K562 (cell line): ENCODE measurements at regions not wholly inside any gene's neighbourhood (a gene's known extent, or its start where the extent isn't known, plus 50 kb on each side); places are given as distances from the start of the nearest gene placed in this dataset.

Source experiments
- ATAC-seq: fragments of 200-7000 bp; cut with Tn5 transposase; 3 replicates; pipeline ENCODE4 v1.9.1; 2020; ENCODE audit warnings: moderate library complexity
- BruUV-seq: library from RNA; stranded (reverse); fragments of 400-500 nt; replicated peaks from 2 replicates; lab custom pipeline; 2021; lab: Mats Ljungman, UMichigan
- CTCF ChIA-PET: fragments of 300-600 bp; formaldehyde crosslinking; extraction: SDS; loops from one replicate; lab custom pipeline; 2021; ENCODE audit warnings: low intra/inter-chr PET ratio; lab: Yijun Ruan, JAX
- POLR2A ChIA-PET: fragments of 300-600, 350-650 bp; sonication (Branson Sonifier 250); formaldehyde crosslinking; extraction: SDS; loops from one replicate; lab custom pipeline; 2021; ENCODE audit warnings: antibody characterized with exemption, inconsistent platforms; lab: Yijun Ruan, JAX
- DNase-seq, 4 experiments: peaks; one replicate each; pipeline versions ENCODE4 v3.0.0 to v3.0.0-alpha.2; 2011 to 2018; ENCODE audit warnings: low spot score in 3 of 4, mixed read lengths in 3 of 4; ENCODE audit errors: extremely low read depth in 1 of 4
- FAIRE-seq: peaks from 2 replicates; lab custom pipeline; 2011; peaks lifted over from hg19 to GRCh38; lab: Jason Lieb, UNC
- H2AFZ ChIP-seq: 2 replicates; pipeline ENCODE4 v1.6.0; 2011; ENCODE audit warnings: low read depth, low read length, control low read depth, inconsistent platforms
- H3K27ac ChIP-seq: fragments of 200-600 bp; 3 replicates; pipeline ENCODE4 v1.8.0; 2011; ENCODE audit warnings: low read depth, mild to moderate bottlenecking, control low read depth, inconsistent platforms, low read length, moderate library complexity, mixed read lengths; ENCODE audit errors: extremely low read depth
- H3K27me3 ChIP-seq, 2 experiments: fragments of 300-600 bp in 1 of 2; 2 replicates in 1 of 2; 3 replicates in 1 of 2; pipeline versions ENCODE4 v1.6.0 to v1.8.0; 2011; ENCODE audit warnings: inconsistent platforms in 2 of 2, low read length in 2 of 2, mild to moderate bottlenecking in 1 of 2, mixed read lengths in 1 of 2, moderate library complexity in 1 of 2; ENCODE audit not compliant: control insufficient read depth in 2 of 2, insufficient read depth in 2 of 2
- H3K36me3 ChIP-seq: fragments of 300-600 bp; 3 replicates; pipeline ENCODE4 v1.8.0; 2011; ENCODE audit warnings: mild to moderate bottlenecking, low read length, inconsistent platforms; ENCODE audit not compliant: control insufficient read depth, insufficient read depth
- H3K4me1 ChIP-seq, 2 experiments: fragments of 200-600 bp in 1 of 2; replicated peaks in 1 of 2; 2 replicates in 1 of 2; 3 replicates in 1 of 2; pipeline versions ENCODE4 v1.5.1 to v1.8.0; 2011; ENCODE audit warnings: inconsistent platforms in 2 of 2, low read length in 2 of 2, mild to moderate bottlenecking in 1 of 2, mixed read lengths in 1 of 2, moderate library complexity in 1 of 2; ENCODE audit not compliant: control insufficient read depth in 2 of 2, insufficient read depth in 2 of 2
- H3K4me2 ChIP-seq: 2 replicates; pipeline ENCODE4 v1.6.1; 2011; ENCODE audit warnings: low read length, control low read depth, inconsistent platforms, mixed read lengths; ENCODE audit not compliant: insufficient read depth
- H3K4me3 ChIP-seq: fragments of 200-600 bp; sonication (generic), shearing (Covaris generic); 2 replicates; pipeline ENCODE4 v1.5.1; 2016; ENCODE audit warnings: control low read depth, inconsistent platforms
- H3K79me2 ChIP-seq: fragments of 200-600 bp; 3 replicates; pipeline ENCODE4 v1.8.0; 2011; ENCODE audit warnings: low read length, inconsistent platforms; ENCODE audit not compliant: control insufficient read depth, insufficient read depth
- H3K9ac ChIP-seq, 2 experiments: 2 replicates each; pipeline versions ENCODE4 v1.6.0 to v1.6.1; 2011; ENCODE audit warnings: low read depth in 2 of 2, low read length in 2 of 2, control low read depth in 1 of 2, inconsistent platforms in 1 of 2, mild to moderate bottlenecking in 1 of 2, mixed read lengths in 1 of 2; ENCODE audit not compliant: insufficient read depth in 1 of 2
- H3K9me1 ChIP-seq: one replicate; pipeline ENCODE4 v1.6.0; 2011; ENCODE audit warnings: inconsistent platforms, mild to moderate bottlenecking, low read length, moderate library complexity; ENCODE audit not compliant: control insufficient read depth, insufficient read depth
- H3K9me3 ChIP-seq: replicated peaks from 2 replicates; pipeline ENCODE4 v1.5.1; 2011; ENCODE audit warnings: low read depth, low read length, inconsistent platforms; ENCODE audit not compliant: control insufficient read depth, insufficient read depth
- H4K20me1 ChIP-seq: replicated peaks from 2 replicates; pipeline ENCODE4 v1.6.1; 2011; ENCODE audit warnings: low read length, inconsistent platforms, mixed read lengths; ENCODE audit not compliant: control insufficient read depth, insufficient read depth
- CAMTA2 ChIP-seq: fragments of 250-450 bp; sonication (Bioruptor Pico); conservative IDR thresholded peaks from 2 replicates; pipeline ENCODE4 v1.5.1; 2022
- E2F5 ChIP-seq: sonication (generic); formaldehyde crosslinking; IDR thresholded peaks from 2 replicates; pipeline ENCODE4 v1.8.0; 2022; ENCODE audit warnings: mild to moderate bottlenecking, missing genetic modification reagents
- NCOR1 ChIP-seq: fragments of 450-650 bp; IDR thresholded peaks from 2 replicates; pipeline ENCODE4 v1.6.1; 2016; ENCODE audit warnings: mild to moderate bottlenecking, moderate library complexity
- PRDM10 ChIP-seq: fragments of 450-650 bp; IDR thresholded peaks from 2 replicates; pipeline ENCODE4 v1.6.1; 2018; ENCODE audit not compliant: partially characterized antibody
- RBM25 ChIP-seq: fragments of 200-400 bp; formaldehyde crosslinking; IDR thresholded peaks from 2 replicates; pipeline ENCODE4 v1.6.1; 2018; ENCODE audit warnings: low read length, low read depth, moderate library complexity; ENCODE audit not compliant: severe bottlenecking
- RBM34 ChIP-seq: fragments of 200-400 bp; formaldehyde crosslinking; IDR thresholded peaks from 2 replicates; pipeline ENCODE4 v1.6.1; 2018; ENCODE audit warnings: low read length, borderline replicate concordance; ENCODE audit not compliant: insufficient read depth
- SUPT5H ChIP-seq: fragments of 450-650 bp; IDR thresholded peaks from 2 replicates; pipeline ENCODE4 v1.6.1; 2016
- TAF7 ChIP-seq: fragments of 450-650 bp; IDR thresholded peaks from 2 replicates; pipeline ENCODE4 v1.6.1; 2016; ENCODE audit warnings: missing genetic modification characterization, missing compliant biosample characterization
- USF2 ChIP-seq: sonication (generic); formaldehyde crosslinking; IDR thresholded peaks from 2 replicates; pipeline ENCODE4 v1.5.0; 2020; ENCODE audit warnings: missing genetic modification reagents
- ZNF217 ChIP-seq: sonication (generic); formaldehyde crosslinking; IDR thresholded peaks from 2 replicates; pipeline ENCODE4 v1.8.0; 2022; ENCODE audit warnings: mild to moderate bottlenecking, missing genetic modification reagents
- ZNF224 ChIP-seq: sonication (generic); formaldehyde crosslinking; IDR thresholded peaks from 2 replicates; pipeline ENCODE4 v1.8.0; 2022; ENCODE audit warnings: mild to moderate bottlenecking, missing genetic modification reagents
- ZNF354B ChIP-seq: fragments of 250-450 bp; sonication (Bioruptor Pico); IDR thresholded peaks from 2 replicates; pipeline ENCODE4 v1.4.0; 2020
- ZNF507 ChIP-seq: conservative IDR thresholded peaks from 2 replicates; pipeline ENCODE4 v1.6.1; 2017; ENCODE audit warnings: missing genetic modification characterization, missing compliant biosample characterization
- ZNF589 ChIP-seq: fragments of 200-800 bp; sonication (Bioruptor generic); IDR thresholded peaks from 2 replicates; pipeline ENCODE4 v1.6.1; 2016; ENCODE audit warnings: low read depth, missing genetic modification characterization, missing compliant biosample characterization
- WGBS: fragments of 100-300 bp; shearing (Covaris generic); methylation state at CpG from one replicate; pipeline ENCODE4 v1.1.6; 2016; ENCODE audit warnings: low coverage, mixed read lengths; ENCODE audit not compliant: insufficient coverage; ENCODE audit errors: missing lambda C conversion rate; 5-methylcytosine and 5-hydroxymethylcytosine counted together
- in situ Hi-C: fragments of 300-500 bp; cut with MboI; formaldehyde crosslinking; loops from 4 replicates; pipeline ENCODE4 v1.15.0; 2018; ENCODE audit warnings: inconsistent platforms, mixed read lengths
- intact Hi-C: fragments of 100-400 bp; cut with micrococcal nuclease; formaldehyde crosslinking; loops from 2 replicates; pipeline ENCODE4 v1.14.2; 2022

GRCh38 chr6:126664271-126664670 is 324.4 kb downstream of the CENPW start:
- ATAC-seq (no peak), DNase-seq (no peak), FAIRE-seq (no peak)
- no peak overlapping the region for H2AFZ ChIP-seq
- H3K27ac ChIP-seq: no peak overlapping the region
- H3K9me1 ChIP-seq: no peaks in the 10 kb centered on the region
- TF ChIP-seq ZNF217 (CRISPR knock-in tag) (no peak), RBM34 (no peak), ZNF507 (tag) (no peak), CAMTA2 (CRISPR knock-in tag) (no peak), PRDM10 (no peak), NCOR1 (no peak), SUPT5H (no peak), TAF7 (tag) (no peak), USF2 (CRISPR knock-in tag) (no peak), RBM25 (no peak), ZNF589 (CRISPR knock-in tag) (no peak), ZNF224 (no peak), ZNF354B (CRISPR knock-in tag) (no peak), E2F5 (CRISPR knock-in tag) (no peak)
- H4K20me1 ChIP-seq: no peaks in the 10 kb centered on the region
- CTCF ChIA-PET: no interaction called here
- intact Hi-C loops (no loop called here), in situ Hi-C loops (no loop called here)
- no peak overlapping the region for H3K4me3 ChIP-seq
- no peaks in the 10 kb centered on the region for H3K27me3 ChIP-seq
- no peaks in the 10 kb centered on the region for H3K9me3 ChIP-seq
- BruUV-seq: no TSS peak
- WGBS: 5% methylated on average over 1 of the region's 1 CpG
- H3K9ac ChIP-seq: no peak overlapping the region
- no peaks in the 10 kb centered on the region for H3K79me2 ChIP-seq
- no peaks in the 10 kb centered on the region for H3K4me1 ChIP-seq
- no peak overlapping the region for H3K4me2 ChIP-seq
- H3K36me3 ChIP-seq: no peaks in the 10 kb centered on the region
- POLR2A ChIA-PET: no interaction called here
